GM19023 (cell line): ENCODE measurements at regions not wholly inside any gene's neighbourhood (a gene's known extent, or its start where the extent isn't known, plus 50 kb on each side); places are given as distances from the start of the nearest gene placed in this dataset.
"Not testable (repeated sequence)": the region's sequence is repeated elsewhere in the genome, so short reads cannot be mapped to it uniquely, and the experiment has no call there.

Source experiments
- ATAC-seq: cut with Tn5 transposase; IDR thresholded peaks from one replicate; pipeline ENCODE4 v1.9.1; 2021; ENCODE audit warnings: mild to moderate bottlenecking, moderate library complexity; ENCODE audit not compliant: unreplicated experiment

DNA sequence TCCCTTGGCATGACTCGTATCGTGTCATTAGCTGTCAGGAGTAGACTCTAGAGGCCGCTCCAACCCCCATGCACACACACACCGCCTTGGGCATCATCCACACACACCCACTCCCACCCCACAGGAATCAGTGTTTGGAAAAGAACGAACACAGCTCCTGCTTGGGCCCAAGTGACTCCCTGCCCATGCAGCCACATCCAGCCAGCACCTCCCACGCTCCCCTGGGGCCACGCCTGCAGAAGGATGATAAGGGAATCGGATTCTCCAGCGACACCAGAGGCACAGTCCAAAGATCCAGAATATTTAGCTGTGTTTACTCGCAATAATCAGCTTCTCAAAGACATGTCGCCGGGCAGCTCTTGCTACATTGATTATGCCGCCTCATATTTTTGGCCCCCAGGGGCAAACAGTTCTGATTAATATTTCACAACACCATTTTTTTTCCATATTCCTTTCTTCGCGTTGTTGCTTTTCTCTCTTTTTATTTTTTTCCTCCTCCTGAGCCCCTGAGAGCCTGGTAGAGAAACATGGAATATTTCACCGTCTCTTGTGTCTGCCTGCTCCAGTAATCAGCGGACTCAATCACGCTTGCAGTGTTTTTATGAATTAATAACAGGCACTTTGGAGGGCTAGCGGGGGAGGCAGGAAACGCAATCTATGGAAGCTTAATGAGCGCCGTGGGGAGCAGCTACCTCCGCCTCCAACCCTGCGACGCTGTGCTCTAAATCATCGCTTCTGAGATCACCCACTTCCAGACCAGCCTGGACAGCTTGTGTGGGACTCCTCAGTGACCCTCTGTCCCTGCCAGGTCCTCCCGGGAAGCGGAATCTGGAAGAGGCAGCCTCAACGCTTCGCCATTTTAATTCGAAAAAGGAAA, 221.4 kb downstream of the TLE3 start:
- no peak for ATAC-seq

DNA sequence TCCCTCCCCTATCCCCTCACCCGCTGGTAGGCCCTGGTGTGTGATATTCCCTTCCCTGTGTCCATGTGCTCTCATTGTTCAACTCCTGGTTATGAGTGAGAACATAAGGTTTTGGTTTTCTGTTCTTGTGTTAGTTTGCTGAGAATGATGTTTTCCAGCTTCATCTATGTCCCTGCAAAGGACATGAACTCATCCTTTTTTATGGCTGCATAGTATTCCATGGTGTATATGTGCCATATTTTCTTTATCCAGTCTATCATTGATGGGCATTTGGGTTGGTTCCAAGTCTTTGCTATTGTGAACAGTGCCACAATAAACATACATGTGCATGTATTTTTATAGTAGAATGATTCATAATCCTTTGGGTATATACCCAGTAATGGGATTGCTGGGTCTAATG, 217.8 kb downstream of the TLE3 start:
- not testable (repeated sequence) for ATAC-seq

- ATAC-seq, result no peak
Observed at GRCh38 chr15:69880571-69881301, 217.0 kb downstream of the TLE3 start.

DNA sequence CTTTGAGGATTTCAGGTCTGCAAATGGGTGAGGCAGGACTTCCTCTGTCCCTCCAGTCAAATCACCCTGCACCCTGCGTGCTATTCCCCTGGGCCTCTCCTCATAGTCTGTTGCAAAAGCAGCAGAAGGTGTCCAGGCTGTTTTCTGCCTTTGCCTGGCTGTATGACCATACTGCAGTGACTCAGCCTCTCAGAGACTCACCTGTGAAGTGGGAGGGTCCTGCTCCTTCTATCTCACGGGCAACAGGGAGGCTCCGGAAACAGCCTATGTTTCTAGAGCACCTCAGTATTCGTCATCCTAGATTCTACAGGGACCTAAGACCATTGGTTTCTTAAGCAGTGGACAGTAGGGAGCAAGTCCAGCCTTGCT, 216.4 kb downstream of the TLE3 start:
- ATAC-seq, result no peak

DNA sequence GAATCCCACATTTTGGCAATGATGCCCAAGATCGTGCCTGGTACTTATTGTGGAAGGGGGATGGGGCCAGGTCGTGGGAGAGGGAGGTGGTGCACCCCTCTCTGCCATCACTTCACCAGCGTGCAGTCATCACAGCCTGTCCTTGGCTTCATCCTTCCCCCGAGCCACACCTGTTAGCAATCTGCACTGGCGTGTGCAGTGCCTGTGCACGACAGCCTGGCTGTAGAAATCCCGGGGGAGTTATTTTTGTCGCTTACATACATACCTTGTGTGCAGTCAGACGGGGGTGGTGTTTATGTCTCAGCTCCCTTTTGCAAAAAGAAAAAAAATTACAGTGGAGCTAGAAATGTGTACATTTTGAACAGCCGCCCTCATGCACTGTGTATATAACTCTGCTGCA, 216.0 kb downstream of the TLE3 start:
- ATAC-seq, result no peak

- ATAC-seq, result no peak
Observed at GRCh38 chr15:69883306-69883705, 214.4 kb downstream of the TLE3 start.

- no peak for ATAC-seq
Observed at GRCh38 chr15:69885173-69885955, 212.4 kb downstream of the TLE3 start.

DNA sequence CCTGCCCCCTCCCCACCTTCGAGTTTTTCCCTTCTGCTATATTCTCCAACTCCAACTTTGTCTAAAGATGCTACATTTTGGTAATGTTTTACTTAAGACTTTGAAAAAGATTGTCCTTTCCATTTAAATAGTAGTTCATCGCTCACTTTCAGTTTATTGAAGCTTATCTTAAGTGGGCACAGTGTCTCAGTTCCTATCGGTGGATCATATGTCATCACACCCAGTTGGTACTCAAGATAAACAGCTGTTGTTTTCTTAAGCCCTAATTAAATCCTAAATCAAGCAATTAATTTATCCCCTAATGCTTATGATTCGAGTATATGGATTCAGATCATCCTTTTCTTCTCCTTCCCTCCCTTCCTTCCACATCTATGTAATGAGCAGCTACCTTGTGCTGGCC, 210.7 kb downstream of the TLE3 start:
- ATAC-seq, result no peak

DNA sequence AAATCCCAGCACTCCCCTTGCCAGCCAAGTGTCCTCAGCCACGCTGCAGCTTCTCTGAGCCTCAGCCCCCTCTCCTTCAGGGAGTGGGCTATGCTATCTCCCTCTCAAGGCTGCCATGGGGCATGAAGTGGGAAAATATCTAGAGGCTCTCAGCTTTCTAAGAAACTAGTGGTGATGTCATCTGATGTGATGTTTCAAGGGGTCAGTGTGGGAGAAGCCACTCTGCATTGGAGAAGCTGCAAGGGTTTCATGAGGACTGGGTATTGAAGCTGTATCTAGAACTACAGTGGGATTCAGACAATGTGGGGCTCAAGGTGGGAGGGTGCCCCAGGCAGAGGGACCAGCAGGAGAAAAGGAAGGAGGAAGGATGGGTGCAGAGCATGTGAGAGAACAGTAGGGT, 210.2 kb downstream of the TLE3 start:
- no peak for ATAC-seq

DNA sequence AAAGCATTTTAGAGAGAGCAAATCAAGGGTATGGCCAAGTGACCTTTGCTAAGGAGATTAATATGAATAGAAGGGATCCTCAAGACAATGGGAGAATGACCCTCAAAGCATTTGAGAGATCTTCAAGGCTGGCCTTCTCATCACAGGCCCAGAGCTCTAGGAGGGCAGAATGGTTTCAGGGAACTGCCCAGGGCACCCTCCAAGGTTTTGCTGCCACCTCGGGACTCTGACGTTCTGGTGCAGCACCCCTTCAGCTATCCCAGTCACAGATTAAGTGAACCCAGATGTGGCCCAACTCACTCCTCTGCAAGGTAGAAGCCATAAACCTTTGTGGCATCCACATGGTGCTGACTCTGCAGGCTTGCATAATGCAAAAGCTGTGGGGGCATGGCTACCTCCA, 209.3 kb downstream of the TLE3 start:
- no peak for ATAC-seq

- ATAC-seq, result no peak
Observed at GRCh38 chr15:69891070-69891536, 206.6 kb downstream of the TLE3 start.

DNA sequence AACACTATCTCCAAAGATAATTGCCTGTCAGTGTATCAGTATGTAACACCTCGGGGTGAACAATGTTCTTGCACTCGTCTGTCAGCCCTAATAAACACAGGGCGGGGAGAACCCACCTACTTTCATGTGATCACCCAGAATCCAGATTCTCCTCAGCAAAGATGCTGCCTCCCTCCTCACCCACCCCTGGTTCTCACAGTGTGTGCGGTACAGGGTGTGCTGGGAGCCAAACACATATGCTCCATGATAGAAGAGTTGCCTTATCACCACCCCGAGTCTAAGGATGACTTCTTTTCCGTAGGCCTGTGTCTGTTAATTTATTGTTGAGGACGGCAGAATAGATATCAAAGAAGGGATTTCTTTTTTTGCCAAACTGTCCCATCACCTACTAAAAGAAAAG, 206.1 kb downstream of the TLE3 start:
- no peak for ATAC-seq

- no peak for ATAC-seq
Observed at GRCh38 chr15:69892351-69892750, 205.4 kb downstream of the TLE3 start.

- ATAC-seq, result no peak
Observed at GRCh38 chr15:69893086-69893485, 204.6 kb downstream of the TLE3 start.

DNA sequence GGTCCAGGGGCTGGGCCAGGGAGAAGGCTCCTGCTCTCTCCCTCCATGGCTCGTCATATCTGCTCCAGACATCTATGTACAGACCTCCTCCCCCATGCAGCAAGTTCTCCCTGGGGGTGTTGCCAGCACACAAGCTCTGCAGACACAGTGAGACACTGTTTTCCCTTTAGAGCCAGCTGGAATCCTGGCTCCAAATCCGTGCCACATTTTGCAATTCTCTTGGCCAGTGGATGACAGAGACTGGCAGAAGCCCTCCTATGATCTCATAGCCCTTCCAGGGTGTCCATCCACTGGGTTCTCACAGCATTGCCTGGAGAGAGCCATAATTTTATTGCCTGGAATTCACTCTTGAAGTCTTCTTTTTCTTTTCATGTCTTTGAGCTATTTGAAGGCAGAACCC, 203.9 kb downstream of the TLE3 start:
- ATAC-seq, result no peak

DNA sequence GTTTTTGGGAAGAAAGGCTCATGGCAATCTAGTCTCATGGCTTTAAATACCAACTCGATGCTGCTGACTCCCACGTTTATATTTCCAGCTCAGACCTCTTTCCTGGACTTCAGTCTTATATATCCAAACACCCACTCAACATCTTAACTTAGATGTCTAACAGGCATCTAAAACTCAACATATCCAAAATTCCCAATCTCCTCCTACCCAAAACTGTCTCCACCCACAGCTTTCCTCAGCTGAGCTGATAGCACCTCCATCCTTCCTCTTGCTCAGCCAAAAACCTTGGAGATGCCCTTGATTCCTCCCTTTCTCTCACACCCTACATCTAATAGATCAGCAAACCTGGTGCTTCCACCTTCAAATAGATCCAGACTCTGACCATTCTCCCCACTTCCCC, 202.5 kb downstream of the TLE3 start:
- no peak for ATAC-seq

DNA sequence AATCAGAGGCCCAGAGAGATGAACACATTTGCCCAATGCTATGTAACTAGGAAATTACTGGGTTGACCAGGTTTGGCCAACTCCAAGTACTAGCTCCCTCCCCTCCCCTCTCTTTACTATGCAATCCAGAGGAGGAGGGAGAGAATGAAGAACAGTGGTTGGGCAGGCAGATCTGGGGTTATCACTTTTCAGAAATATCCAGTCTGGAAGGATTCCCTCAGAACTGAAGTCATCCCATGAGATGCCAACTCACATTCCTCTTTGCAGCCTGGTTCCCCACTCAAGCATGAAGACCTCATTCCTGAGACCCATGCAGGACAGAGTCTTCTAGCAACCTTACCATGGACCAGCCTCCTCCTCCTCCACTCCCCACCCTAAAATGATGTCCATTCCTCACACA, 201.1 kb downstream of the TLE3 start:
- no peak for ATAC-seq

DNA sequence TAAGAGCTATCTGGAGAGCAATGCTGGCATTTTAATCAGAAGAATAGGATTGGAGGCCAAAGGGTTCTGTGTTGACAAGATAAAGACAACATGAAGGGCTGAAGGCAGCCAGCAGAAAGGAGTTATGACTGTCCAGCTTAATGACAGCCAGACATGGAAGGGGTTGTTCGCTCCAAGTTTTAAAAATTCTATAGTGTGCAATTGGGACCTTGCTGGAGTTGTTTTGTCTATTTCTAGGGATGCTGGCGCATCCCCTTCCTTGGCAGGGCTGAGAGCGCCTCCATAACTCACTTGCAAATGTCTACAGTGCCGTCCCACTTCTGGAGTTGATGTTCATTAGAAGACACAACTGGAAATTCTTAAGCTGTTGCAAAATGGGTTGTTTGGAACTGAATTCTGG, 200.7 kb downstream of the TLE3 start:
- no peak for ATAC-seq

DNA sequence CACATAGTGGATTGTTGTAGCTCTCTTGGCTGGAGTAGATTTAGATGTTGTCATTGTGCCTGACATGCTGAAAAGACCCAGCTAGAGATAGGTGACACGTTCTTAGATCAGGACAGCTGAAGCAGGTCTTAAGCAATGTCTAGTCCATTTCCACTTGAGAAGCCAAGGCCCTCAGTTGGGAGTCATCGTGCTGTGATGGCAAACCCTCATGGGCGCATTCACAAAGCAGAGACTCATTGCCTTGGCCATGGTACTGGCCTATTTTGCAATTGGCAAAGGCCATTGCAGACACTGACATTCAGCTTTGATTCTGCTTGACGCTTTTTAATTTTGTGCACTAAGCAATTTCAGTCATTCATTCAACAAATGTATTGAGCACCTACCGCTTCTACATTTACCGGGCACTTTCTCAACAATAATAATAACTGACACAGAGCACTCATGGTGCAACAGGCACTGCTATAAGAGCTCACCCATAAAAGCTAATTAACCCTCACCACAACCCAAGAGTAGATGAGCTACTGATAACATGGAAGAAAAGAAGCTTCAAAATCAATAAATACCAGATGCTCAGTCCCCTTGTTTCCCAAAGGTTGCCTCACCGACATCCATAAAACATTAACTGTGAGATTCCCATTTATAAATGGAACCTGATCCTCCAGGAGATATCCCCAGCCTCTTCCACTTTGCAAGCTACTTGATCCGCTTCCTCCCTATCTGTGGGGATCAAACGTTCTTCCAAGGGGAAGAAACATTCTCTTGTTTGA, 200.1 kb downstream of the TLE3 start:
- no peak for ATAC-seq

- ATAC-seq, result no peak
Observed at GRCh38 chr15:69898243-69898642, 199.5 kb downstream of the TLE3 start.
